T1000 (cell line): ENCODE measurements at regions not wholly inside any gene's neighbourhood (a gene's known extent, or its start where the extent isn't known, plus 50 kb on each side); places are given as distances from the start of the nearest gene placed in this dataset.

ENCODE experiments used
- DNase-seq: peaks from one replicate; lab custom pipeline; 2025; ENCODE audit warnings: mixed read lengths; lab: John Stamatoyannopoulos, UW

DNA sequence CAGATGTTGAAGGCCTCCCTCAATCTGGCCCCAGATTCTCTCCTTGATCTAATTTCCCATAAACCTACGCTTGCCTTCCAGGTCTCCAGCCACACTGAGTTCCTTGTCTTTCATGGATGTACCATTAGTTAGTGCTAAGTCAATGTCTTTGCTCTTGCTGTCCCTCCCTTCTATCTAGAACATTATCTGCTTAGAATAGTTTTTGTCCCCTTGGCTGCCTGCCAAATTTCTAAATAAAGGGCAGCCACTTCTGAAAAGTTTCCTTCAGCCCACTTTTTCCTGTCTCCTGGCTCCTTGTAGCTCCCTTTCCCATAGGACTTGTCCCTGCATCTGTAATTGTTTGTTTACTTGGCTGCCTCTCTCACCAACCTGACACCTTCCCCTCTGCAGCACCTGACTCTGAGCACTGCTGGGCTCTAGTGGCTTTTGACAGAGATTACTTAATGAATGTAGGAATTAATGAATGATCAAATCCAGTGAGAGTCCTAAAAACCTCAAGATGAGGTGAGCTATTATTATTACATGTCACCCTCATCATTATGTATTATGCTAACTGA lies 58.3 kb downstream of the CXCL12 start:
- DNase-seq = no peak

DNA sequence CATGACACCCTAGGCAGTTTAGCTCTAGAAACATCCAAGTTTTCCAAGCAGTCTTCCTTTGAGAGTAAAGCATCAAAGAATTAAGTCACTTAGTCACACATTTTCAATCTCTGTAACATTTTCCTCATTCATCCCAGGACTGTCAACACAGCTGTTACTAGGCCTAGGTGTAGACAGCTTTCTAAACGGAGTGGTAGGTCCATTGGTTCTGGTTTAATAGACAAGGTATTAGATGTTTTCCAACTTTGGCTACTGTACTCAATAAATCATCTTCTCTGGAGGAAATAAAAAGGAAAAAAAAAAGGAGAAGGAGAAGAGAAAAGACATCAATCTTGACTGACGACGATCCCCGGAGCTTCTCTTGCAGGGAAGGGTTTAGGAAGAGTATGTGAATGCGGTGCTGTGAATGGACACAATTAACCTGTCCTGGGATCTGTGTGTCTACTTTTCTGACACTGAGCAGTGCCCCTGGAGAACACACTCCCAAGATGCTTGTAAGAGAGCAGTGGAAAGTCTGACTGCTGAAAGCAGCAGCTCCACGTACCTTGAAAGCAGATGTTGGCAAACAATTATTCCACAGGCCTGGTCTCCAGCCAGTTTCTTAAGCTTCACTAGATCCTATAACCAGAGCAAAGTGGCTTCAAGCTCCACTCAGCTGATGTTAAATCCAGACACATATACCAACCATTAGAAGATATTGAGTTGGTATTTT lies 59.1 kb downstream of the CXCL12 start:
- DNase-seq = no peak

DNA sequence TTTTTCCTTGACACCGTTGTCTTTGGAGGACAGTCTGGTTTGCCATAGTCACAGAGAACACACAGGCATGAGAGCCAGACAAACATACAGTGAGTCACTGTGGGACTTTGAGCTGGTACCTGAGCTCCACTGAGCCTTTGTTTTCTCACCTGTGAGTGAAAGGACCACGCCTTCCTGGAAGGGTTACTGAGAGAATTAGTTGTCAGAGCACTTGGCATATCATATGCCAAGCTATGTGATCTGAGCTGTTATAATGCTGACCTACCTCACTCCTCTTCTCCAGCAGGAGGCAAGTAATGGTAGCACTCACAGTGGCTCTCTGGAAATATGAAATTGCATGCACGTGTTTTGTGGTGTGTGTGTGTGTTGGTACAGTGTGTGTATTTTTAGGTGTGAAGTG lies 59.7 kb downstream of the CXCL12 start:
- DNase-seq = no peak

DNA sequence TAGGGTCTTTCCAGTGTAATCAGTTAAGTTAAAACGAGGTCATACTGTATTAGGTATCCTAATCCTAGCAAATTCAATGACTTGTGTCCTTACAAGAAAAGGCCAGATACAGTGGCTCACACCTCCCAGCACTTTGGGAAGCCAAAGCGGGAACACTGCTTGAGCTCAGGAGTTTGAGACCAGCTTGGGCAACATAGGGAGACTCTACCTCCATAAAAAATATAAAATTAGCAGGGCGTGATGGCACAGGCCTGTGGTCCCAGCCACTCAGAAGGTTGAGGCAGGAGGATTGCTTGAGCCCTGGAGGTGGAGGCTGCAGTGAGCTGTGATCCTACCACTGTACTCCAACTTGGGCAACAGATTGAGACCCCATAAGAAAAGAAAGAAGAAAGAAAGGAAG lies 61.1 kb downstream of the CXCL12 start:
- no peak for DNase-seq

DNA sequence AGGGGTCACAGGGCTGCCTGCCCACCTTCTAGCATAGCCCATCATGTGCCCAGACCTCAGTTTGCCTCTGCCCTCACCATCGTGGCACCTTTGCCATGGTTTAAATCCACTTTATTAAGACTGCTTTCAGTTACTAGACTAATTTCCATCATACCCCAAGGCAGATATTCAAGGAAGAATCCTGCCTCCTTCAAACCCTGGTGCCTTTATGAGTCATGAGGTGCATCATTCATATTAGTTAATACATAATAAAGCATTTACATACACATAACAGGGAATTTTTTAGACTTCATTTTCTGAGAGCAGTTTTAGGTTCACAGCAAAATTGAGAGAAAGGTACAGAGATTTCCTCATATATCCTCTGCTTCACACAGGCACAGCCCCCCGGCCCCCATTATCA lies 62.8 kb downstream of the CXCL12 start:
- DNase-seq = no peak

DNA sequence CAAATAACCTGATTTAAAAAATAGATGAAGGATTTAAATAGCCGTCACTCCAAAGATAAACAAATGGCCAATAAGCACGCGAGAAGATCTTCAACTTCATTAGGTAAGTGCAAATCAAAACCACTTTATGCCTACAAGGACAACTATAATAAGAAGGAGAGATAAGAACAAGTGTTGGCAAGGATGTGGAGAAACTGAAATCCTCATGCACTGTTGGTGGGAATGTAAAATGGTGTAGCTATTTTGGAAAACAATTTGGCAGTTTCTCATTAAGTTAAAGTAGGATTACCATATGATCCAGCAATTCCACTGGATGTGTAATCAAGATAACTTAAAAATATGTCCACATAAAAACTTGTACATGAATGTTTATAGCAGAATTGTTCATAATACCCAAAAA lies 64.1 kb downstream of the CXCL12 start:
- DNase-seq = no peak

DNA sequence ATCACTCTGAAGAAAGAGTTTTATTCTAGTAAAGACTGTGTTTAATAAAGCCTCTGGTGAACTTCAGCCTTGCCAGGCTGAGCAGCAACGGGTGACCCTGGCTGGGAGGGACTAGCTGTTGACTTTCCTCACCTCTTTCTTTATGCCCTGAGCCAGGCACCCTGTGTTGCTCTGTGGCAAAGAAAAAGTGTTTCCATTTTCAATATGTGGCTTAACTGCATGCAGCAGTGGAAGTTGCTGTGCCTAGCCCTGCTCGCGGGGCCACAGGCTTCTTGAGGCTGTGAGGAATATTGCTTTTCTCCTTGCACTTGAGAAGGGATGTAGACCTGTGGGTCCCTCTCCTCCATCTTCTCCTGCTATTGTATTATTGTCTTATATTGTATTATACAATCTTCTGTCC lies 67.0 kb downstream of the CXCL12 start:
- no peak for DNase-seq

DNA sequence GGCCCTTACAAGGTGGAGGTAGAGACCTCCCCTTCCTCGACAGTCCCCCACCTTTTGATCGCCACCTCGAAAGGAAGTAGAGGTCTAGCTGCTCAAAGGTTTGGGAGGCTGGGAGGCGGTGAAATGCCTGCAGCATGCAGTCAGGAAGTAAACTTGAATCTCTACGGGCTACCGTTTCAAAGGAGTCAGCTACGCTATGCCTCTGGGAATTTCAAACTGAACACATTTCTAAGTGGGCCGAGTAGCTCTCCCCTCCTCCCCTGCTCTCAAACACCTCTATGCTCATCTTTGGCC lies 68.0 kb downstream of the CXCL12 start:
- no peak for DNase-seq

DNA sequence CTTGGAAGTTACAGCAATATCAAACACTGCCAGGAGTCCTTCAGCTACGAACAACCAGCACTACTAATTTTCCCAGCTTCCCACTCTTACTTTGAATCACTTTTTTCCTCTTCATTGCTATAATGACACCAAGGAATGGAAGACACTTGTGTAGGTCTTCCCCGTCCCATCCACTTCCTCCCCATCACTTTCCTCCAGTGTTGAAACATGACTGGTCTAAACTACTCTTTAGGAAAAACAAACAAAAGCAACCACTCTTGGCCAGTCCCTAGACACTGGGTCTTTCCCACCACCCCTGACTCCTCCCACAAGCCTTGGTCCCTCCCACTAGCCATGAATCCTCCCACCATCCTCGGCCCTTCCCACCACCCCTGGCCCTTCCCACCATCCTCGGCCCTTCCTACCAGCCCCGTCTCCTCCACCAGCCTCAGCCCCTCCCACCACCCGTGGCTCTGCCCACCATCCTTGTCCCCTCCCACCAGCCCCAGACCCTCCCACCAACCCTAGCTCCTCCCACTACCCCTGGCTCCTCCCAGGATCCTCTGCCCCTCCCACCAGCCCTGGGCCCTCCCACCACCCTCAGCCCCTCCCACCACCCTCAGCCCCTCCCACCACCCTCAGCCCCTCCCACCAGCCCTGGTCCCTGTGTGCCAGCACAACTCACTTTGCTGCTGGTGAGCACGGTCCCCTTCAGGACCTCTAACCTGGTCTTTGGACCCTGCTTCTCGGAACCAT lies 68.5 kb downstream of the CXCL12 start:
- DNase-seq = no peak

DNA sequence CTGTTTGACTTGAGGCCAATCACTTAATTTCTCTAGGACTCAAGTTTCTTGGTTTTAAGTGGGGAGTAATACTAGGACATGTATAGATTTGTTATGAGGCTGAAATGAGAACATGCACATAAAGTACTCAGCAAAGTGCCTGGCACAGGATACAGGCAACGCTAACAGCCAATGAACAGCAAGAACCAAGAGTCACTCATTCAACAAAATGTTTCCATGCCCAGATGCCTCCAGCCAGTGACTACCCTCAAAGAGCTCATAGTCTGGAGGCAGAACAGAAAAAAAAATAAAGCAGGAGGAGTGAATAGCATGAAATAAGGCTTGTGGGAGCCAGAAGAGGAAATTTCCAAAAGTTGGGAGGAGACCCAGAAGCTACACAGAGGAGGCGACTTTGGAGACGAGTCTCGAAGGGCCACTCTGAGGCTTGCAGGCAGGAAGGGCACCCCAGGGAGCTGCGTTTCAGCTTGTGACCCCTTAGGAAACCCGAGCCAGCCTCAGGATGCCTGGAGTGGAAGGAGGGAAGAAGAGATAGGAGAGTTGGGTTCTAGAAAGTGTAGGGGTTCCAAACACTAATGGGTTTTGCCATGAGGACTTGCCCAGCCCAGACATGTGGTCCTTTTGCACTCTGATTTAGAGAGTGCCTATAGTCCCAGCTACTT lies 70.0 kb downstream of the CXCL12 start:
- DNase-seq = no peak

DNA sequence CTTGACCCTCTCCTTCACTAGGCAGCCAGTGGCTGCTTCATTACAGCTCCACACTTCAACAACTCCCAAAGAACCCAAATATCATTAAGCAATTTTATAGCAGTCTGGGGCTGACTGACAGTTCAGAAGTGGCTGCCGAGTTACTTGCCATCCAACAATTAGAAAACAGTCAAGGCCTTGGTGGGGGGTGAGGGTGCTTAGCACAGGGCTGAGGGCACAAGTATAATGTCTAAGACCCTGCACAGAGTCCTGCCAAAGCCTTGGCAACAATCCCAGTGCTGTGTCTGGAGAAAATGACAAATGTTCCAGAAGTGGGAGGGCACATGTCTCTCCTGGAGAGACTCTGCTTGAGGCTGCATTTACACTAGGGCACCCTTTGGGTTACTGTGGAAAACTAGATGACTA lies 71.1 kb downstream of the CXCL12 start:
- DNase-seq = no peak

DNA sequence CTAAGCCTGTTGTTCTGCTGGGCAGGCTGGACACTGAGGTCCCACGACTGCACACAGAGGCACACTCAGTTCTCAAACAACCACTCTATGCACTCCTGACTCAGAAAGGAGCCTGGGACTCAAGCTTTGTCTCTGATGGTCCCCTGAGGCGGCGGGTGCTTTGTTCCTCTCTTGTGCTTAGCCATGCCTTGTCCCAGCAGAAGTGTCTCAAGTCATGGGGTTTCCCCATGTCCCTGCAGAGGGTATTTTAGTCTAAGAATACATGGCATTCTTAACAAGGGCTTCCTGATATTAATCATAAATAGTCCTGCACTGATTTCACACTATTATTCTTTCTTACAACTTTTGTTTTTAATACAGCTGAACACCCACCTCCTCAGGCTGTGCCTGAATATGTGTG lies 72.5 kb downstream of the CXCL12 start:
- DNase-seq = no peak

DNA sequence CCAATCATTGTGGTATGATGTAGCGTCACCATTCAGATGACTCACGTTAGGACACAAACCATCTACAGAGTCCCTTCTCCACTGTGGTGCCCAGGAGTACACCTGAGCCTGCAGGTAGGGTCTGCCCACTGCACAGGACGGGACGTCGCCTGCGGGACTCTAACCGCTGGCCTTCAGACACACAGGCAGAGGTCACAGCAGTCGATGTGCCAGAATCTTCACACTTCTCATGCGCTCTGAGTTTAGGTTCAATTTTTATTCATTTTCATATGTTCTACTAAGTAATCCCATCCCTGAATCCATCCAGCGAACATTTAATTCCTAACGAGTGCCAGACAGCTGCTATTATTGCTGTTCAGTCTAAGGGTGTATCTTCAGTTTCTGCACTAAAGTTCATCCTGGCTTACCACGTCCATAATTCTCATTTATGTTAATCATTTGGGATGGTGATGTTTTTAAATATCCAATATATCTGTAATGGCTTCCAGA lies 73.3 kb downstream of the CXCL12 start:
- no peak for DNase-seq

DNA sequence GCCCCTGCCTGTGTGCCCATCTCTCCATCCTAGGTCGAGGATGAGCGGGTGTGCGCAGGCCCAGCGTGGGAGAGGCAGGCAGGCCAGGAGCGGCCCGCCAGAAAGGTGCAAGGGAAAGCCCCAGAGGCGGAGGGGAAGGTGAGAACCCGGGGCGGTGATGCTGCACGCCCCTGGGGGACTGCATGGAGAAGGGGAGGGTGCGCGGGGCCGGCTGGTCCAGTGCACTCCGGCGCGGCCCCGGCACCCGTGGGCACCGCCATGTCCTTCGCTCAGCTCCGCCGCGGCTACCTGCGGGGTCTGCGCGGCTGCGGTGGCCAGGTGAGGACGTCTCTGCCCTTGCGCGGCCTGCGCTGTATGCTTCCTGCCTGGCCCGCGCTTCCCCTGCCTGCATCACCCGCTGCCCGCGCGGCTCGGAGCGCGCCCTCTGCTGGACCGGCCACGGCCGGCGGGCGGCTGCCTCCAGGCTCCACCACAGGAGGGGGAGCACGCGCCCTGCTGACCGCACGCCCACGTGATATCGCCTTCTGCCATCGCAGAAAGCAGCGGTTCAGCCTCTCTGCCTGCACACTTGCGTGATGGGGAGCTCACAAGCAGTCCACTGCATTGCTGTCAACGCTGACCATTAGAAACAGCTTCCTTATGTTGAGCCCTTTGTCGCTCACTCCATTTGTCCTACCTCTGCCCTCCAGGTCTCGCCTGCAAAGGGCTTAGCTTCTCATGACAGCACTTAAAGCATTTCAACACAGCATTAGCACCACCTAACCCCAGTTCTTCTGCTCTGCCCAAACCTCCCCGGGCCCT lies 73.9 kb downstream of the CXCL12 start:
- no peak for DNase-seq

DNA sequence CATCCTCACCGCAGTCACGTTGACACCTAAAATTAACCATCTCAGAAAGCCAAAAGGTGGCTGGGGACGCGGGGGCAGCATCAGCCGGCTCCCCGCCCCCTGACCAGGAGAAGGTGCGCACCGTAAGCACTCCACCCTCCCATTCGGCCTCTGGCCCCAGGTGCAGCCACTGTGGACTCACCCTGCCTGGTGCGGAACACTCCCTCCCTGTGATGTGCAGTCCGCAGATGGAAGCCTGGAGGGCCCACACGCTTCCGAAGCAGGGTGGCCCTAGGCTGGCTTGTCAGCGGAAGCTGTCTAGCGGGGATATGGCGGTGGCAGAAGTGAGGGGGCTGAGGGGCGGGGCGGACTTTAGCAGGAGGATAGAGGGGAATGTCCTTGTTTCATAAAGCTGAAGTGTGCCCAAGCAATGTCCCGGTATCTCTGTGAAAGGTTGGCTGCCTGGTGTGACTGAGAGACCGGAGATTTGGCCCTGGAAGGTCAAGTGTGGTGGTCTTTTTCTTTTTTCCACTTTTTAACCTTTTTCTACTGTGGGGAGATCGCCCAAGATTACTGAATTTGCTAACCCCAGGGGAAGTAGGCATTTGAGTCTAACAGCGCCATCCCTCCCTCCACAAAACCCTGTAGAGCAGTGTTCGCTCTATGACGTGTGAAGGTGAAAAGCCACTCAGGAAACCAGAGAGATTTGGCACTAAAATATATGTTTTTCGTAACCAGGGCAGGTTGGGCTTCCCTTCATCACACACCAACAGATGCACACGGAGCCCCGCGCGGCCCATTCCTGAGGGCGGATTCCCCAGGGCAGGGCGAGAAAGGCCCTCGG lies 74.7 kb downstream of the CXCL12 start:
- DNase-seq = no peak

DNA sequence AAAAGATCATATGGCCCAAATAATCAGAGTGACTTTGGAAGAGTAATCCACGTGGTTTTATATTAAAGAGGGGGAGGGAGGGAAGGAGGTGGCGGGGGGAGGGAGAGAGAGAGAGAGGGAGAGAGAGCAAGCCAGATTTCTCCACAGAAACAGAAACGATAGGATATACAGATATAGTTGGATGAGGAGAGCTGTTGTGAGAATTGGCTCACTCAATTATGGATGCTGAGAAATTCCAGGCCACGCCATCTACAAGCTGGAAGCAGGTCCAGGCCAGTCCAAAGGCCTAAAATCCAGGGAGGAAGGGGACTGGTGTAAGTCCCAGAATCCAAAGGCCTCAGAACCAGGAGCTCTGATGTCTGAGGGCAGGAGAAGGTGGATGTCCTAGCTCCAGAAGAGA lies 75.5 kb downstream of the CXCL12 start:
- DNase-seq = no peak

DNA sequence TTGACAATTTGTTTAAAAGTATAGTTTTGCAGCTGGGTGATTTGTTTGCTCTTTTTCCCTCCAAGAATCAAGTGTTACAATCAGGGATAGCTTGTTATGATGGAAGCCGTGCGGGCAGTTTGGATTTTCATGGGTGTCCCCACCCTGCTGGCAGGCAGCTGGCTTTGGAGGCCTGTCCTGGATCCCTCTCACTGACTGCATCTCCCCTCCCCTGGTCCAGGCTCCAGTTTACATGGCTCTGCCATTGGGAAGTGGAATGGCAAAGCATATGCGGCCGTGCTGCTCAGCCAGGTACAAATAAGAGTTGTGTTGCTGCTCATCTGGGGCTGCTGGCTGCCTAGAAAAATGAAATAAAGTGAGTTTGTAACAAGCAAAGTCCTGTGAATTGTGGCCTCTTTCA lies 76.0 kb downstream of the CXCL12 start:
- no peak for DNase-seq

DNA sequence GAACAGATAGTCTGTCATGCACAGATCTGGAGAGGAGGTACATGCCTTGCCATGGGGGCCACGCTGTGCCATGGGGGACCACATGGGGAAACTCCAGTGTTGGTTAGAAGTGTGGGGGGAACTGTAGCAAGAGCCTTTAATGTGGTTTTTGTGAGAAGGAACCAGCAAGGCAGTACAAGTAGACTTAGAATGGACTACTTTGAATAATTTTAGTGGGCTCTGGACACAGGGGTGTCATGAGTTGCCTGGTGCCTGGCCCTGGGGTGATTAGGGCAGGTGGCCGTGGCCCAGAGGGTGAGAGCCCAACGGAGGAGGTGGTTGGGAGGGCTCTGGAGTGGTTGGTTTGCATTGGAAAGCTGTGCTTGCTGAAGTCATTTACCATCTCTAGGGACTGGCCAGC lies 77.2 kb downstream of the CXCL12 start:
- no peak for DNase-seq

DNA sequence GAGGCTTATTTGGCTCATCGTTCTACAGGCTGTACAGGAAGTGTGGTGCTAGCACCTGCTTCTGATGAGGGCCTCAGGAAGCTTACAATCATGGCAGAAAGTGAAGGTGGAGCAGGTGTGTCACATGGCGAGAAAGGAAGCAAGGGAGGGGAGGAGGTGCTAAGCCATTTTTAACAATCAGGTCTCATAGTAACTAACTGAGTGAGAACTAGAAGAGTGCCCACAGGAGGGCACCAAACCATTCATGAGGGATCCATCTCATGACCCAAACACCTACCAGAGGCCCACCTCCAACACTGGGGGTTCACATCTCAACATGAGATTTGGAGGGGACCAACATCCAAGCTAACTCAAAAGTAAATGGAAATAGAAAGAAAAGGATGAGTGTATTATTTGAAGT lies 78.1 kb downstream of the CXCL12 start:
- DNase-seq = no peak

DNA sequence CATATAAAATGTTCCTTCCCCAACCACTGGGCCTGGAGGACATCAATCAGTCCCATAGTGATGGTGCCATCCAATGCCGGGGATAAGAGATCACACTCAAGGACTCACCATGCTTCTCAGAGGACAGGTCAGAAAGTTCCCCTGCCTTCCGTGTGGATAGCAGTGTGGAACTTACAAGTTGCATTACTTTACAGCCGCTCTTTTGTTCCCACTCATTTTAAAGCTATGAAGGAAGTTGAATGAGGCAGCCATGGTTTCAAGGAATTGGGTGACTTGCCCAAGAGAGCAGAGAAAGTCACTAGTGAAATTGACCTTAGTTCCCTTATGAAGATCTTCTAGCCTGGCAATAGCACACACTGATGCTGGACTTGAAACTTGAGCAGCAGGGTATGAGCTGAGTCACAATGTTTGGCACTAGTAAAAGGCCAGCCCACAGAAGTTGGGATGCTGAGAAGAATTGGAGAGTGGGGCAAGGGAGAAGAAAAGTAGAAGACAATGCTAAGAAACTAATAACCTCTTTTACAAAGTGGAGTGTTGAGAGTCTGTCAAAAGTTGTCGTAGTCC lies 78.7 kb downstream of the CXCL12 start:
- DNase-seq = no peak

DNA sequence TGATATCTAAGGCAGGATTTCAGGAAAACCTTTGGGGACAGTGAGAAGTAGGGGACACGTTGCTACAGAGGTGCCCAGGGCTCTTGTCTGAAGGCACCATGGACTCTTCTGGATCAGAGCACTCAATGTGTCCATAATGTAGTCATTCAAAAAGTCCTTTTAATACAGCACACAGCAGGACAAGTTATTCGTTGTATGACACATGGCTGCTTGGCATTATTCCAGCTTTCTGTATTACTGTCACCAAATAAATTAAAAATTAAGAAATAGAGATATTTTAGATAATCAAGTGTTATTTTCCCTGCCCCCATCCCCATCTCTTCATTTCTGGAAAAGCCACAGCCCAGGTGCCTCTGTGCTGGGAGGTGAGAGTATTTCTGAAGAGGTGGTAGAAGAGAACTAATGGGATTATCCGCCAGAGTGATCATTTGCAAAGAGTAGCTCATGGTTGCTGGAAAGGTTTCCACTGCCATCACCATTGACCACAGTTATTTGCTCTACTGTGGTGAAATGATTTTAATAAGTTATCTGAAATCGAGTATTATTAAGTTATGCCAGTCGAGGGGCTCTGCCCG lies 83.0 kb downstream of the CXCL12 start:
- no peak for DNase-seq
